Activated CD4-positive, alpha-beta memory T cell treated with anti-CD3 and anti-CD28 coated beads for 36 hours (primary cell): ENCODE measurements at regions not wholly inside any gene's neighbourhood (a gene's known extent, or its start where the extent isn't known, plus 50 kb on each side); places are given as distances from the start of the nearest gene placed in this dataset.

Experiments
- CTCF ChIA-PET: fragments of 350-600 bp; sonication (Branson Sonifier 250); formaldehyde crosslinking; loops from one replicate; lab custom pipeline; 2021; ENCODE audit warnings: antibody characterized with exemption, inconsistent platforms; lab: Charles Lee
- POLR2A ChIA-PET: fragments of 350-600 bp; sonication (Branson Sonifier 250); formaldehyde crosslinking; loops from one replicate; lab custom pipeline; 2021; ENCODE audit warnings: antibody characterized with exemption; lab: Charles Lee
- DNase-seq: peaks from one replicate; pipeline ENCODE4 v3.0.0-alpha.2; 2020
- H3K27ac Mint-ChIP-seq: one replicate; pipeline ENCODE4 v1.8.0; 2021; ENCODE audit warnings: mixed read lengths
- H3K27me3 Mint-ChIP-seq: one replicate; pipeline ENCODE4 v1.8.0; 2021; ENCODE audit warnings: mixed read lengths
- H3K36me3 Mint-ChIP-seq: one replicate; pipeline ENCODE4 v1.8.0; 2021; ENCODE audit warnings: mixed read lengths
- H3K4me1 Mint-ChIP-seq: one replicate; pipeline ENCODE4 v1.8.0; 2021; ENCODE audit warnings: low read depth, mixed read lengths
- H3K4me3 Mint-ChIP-seq: one replicate; pipeline ENCODE4 v1.8.0; 2021; ENCODE audit warnings: mild to moderate bottlenecking, mixed read lengths
- H3K9me3 Mint-ChIP-seq: one replicate; pipeline ENCODE4 v1.8.0; 2021; ENCODE audit warnings: mixed read lengths
- intact Hi-C: fragments of 100-400 bp; cut with micrococcal nuclease; formaldehyde crosslinking; loops from one replicate; pipeline ENCODE4 v1.15.1; 2023

- POLR2A ChIA-PET, result no interaction called here
Measured at GRCh38 chr10:105466521-105466920, 825.4 kb downstream of the SORCS3 start.

GRCh38 chr10:105434970-105435369, 793.9 kb downstream of the SORCS3 start:
- CTCF ChIA-PET, result no interaction called here
- POLR2A ChIA-PET, result no interaction called here
- no peak for DNase-seq
- H3K27ac Mint-ChIP-seq, result no peak overlapping the region
- no peaks in the 10 kb centered on the region for H3K36me3 Mint-ChIP-seq
- no peaks in the 10 kb centered on the region for H3K27me3 Mint-ChIP-seq
- H3K9me3 Mint-ChIP-seq, result no peaks in the 10 kb centered on the region
- H3K4me1 Mint-ChIP-seq, result no peaks in the 10 kb centered on the region
- H3K4me3 Mint-ChIP-seq, result no peak overlapping the region
- intact Hi-C loops, result no loop called here

More at GRCh38 chr10:105466521-105466920, 825.4 kb downstream of the SORCS3 start:
- no peaks in the 10 kb centered on the region for H3K36me3 Mint-ChIP-seq
- H3K4me1 Mint-ChIP-seq, result no peaks in the 10 kb centered on the region
- no peaks in the 10 kb centered on the region for H3K27me3 Mint-ChIP-seq
- H3K27ac Mint-ChIP-seq, result no peak overlapping the region
- peaks cover 12% of the 10 kb centered on the region for H3K9me3 Mint-ChIP-seq
- no peak overlapping the region for H3K4me3 Mint-ChIP-seq
- CTCF ChIA-PET, result no interaction called here
- intact Hi-C loops, result no loop called here
- no peak for DNase-seq

- H3K27me3 Mint-ChIP-seq, result no peaks in the 10 kb centered on the region
- POLR2A ChIA-PET, result no interaction called here
- no peaks in the 10 kb centered on the region for H3K4me1 Mint-ChIP-seq
- CTCF ChIA-PET, result no interaction called here
- intact Hi-C loops, result no loop called here
- H3K4me3 Mint-ChIP-seq, result no peak overlapping the region
- H3K27ac Mint-ChIP-seq, result no peak overlapping the region
- no peaks in the 10 kb centered on the region for H3K36me3 Mint-ChIP-seq
- no peak for DNase-seq
- peaks cover 6% of the 10 kb centered on the region for H3K9me3 Mint-ChIP-seq
Measured at GRCh38 chr10:105413997-105414396, 772.9 kb downstream of the SORCS3 start.

GRCh38 chr10:105409370-105409769, 768.3 kb downstream of the SORCS3 start:
- Mint-ChIP-seq H3K27me3 (no peaks in the 10 kb centered on the region), H3K27ac (no peak overlapping the region), H3K36me3 (no peaks in the 10 kb centered on the region), H3K9me3 (peaks cover 8% of the 10 kb centered on the region), H3K4me3 (no peak overlapping the region), H3K4me1 (no peaks in the 10 kb centered on the region)
- POLR2A ChIA-PET, result no interaction called here
- DNase-seq, result no peak
- intact Hi-C loops, result no loop called here
- CTCF ChIA-PET, result no interaction called here

GRCh38 chr10:105406488-105406887, 765.4 kb downstream of the SORCS3 start:
- H3K27ac Mint-ChIP-seq, result no peak overlapping the region
- H3K4me3 Mint-ChIP-seq, result no peak overlapping the region
- DNase-seq, result no peak
- no peaks in the 10 kb centered on the region for H3K36me3 Mint-ChIP-seq
- H3K27me3 Mint-ChIP-seq, result no peaks in the 10 kb centered on the region
- CTCF ChIA-PET, result no interaction called here
- intact Hi-C loops, result no loop called here
- peaks cover 10% of the 10 kb centered on the region for H3K9me3 Mint-ChIP-seq
- H3K4me1 Mint-ChIP-seq, result no peaks in the 10 kb centered on the region
- POLR2A ChIA-PET, result no interaction called here

- POLR2A ChIA-PET, result no interaction called here
- no peak overlapping the region for H3K27ac Mint-ChIP-seq
Measured at GRCh38 chr10:105398202-105398601, 757.1 kb downstream of the SORCS3 start.

GRCh38 chr10:105391670-105392351, 750.7 kb downstream of the SORCS3 start:
- H3K27me3 Mint-ChIP-seq, result no peaks in the 10 kb centered on the region

More at GRCh38 chr10:105398202-105398601, 757.1 kb downstream of the SORCS3 start:
- H3K36me3 Mint-ChIP-seq, result no peaks in the 10 kb centered on the region
- no peaks in the 10 kb centered on the region for H3K4me1 Mint-ChIP-seq
- intact Hi-C loops, result no loop called here
- CTCF ChIA-PET, result no interaction called here
- H3K9me3 Mint-ChIP-seq, result no peaks in the 10 kb centered on the region
- DNase-seq, result no peak
- H3K4me3 Mint-ChIP-seq, result no peak overlapping the region
- no peaks in the 10 kb centered on the region for H3K27me3 Mint-ChIP-seq

GRCh38 chr10:105387971-105388370, 746.9 kb downstream of the SORCS3 start:
- Mint-ChIP-seq H3K27ac (no peak overlapping the region), H3K36me3 (no peaks in the 10 kb centered on the region), H3K4me3 (no peak overlapping the region), H3K27me3 (no peaks in the 10 kb centered on the region), H3K4me1 (no peaks in the 10 kb centered on the region), H3K9me3 (no peaks in the 10 kb centered on the region)
- no peak for DNase-seq
- POLR2A ChIA-PET, result no interaction called here
- intact Hi-C loops, result no loop called here
- CTCF ChIA-PET, result no interaction called here

More at GRCh38 chr10:105391670-105392351, 750.7 kb downstream of the SORCS3 start:
- H3K4me3 Mint-ChIP-seq, result no peak overlapping the region
- no peaks in the 10 kb centered on the region for H3K9me3 Mint-ChIP-seq
- POLR2A ChIA-PET, result no interaction called here
- no peak for DNase-seq
- no peaks in the 10 kb centered on the region for H3K4me1 Mint-ChIP-seq
- CTCF ChIA-PET, result no interaction called here
- intact Hi-C loops, result no loop called here
- H3K27ac Mint-ChIP-seq, result no peak overlapping the region
- H3K36me3 Mint-ChIP-seq, result no peaks in the 10 kb centered on the region

GRCh38 chr10:105383978-105384377, 742.9 kb downstream of the SORCS3 start:
- CTCF ChIA-PET, result no interaction called here
- no peaks in the 10 kb centered on the region for H3K36me3 Mint-ChIP-seq
- intact Hi-C loops, result no loop called here
- POLR2A ChIA-PET, result no interaction called here
- no peaks in the 10 kb centered on the region for H3K27me3 Mint-ChIP-seq
- no peak for DNase-seq
- H3K9me3 Mint-ChIP-seq, result no peaks in the 10 kb centered on the region
- no peaks in the 10 kb centered on the region for H3K4me1 Mint-ChIP-seq
- no peak overlapping the region for H3K27ac Mint-ChIP-seq
- no peak overlapping the region for H3K4me3 Mint-ChIP-seq

GRCh38 chr10:105370692-105371091, 729.6 kb downstream of the SORCS3 start:
- Mint-ChIP-seq H3K4me1 (no peaks in the 10 kb centered on the region), H3K9me3 (peaks cover 3% of the 10 kb centered on the region), H3K4me3 (no peak overlapping the region), H3K36me3 (no peaks in the 10 kb centered on the region), H3K27ac (no peak overlapping the region), H3K27me3 (no peaks in the 10 kb centered on the region)
- ChIA-PET CTCF (no interaction called here), POLR2A (no interaction called here)
- DNase-seq, result no peak
- intact Hi-C loops, result no loop called here

- no peaks in the 10 kb centered on the region for H3K36me3 Mint-ChIP-seq
- CTCF ChIA-PET, result no interaction called here
- DNase-seq, result no peak
- peaks cover 15% of the 10 kb centered on the region for H3K9me3 Mint-ChIP-seq
- H3K4me3 Mint-ChIP-seq, result no peak overlapping the region
- no peaks in the 10 kb centered on the region for H3K4me1 Mint-ChIP-seq
- no peak overlapping the region for H3K27ac Mint-ChIP-seq
- intact Hi-C loops, result no loop called here
- POLR2A ChIA-PET, result no interaction called here
- H3K27me3 Mint-ChIP-seq, result no peaks in the 10 kb centered on the region
Measured at GRCh38 chr10:105359708-105360107, 718.6 kb downstream of the SORCS3 start.

- H3K27me3 Mint-ChIP-seq, result no peaks in the 10 kb centered on the region
- H3K36me3 Mint-ChIP-seq, result no peaks in the 10 kb centered on the region
- CTCF ChIA-PET, result no interaction called here
- intact Hi-C loops, result no loop called here
- no peak for DNase-seq
- peaks cover 12% of the 10 kb centered on the region for H3K9me3 Mint-ChIP-seq
- no peak overlapping the region for H3K27ac Mint-ChIP-seq
- no peaks in the 10 kb centered on the region for H3K4me1 Mint-ChIP-seq
- POLR2A ChIA-PET, result no interaction called here
- no peak overlapping the region for H3K4me3 Mint-ChIP-seq
Measured at GRCh38 chr10:105358911-105359310, 717.8 kb downstream of the SORCS3 start.

- Mint-ChIP-seq H3K36me3 (no peaks in the 10 kb centered on the region), H3K27ac (no peak overlapping the region), H3K27me3 (no peaks in the 10 kb centered on the region), H3K9me3 (peaks cover 9% of the 10 kb centered on the region), H3K4me3 (no peak overlapping the region), H3K4me1 (no peaks in the 10 kb centered on the region)
- POLR2A ChIA-PET, result no interaction called here
- no peak for DNase-seq
- intact Hi-C loops, result no loop called here
- CTCF ChIA-PET, result no interaction called here
Measured at GRCh38 chr10:105356626-105357025, 715.5 kb downstream of the SORCS3 start.
